Activated T-helper 1 cell treated with anti-CD3 and anti-CD28 coated beads, Interleukin-12 subunit alpha, Interleukin-12 subunit beta, Interleukin-2, Interleukin-4 antibody, amounts not matched to agents 30 ng/mL and 10 ng/mL and 1 ng/mL, durations not matched to agents 14 hours and 24 hours and 36 hours (primary cell): ENCODE measurements at regions not wholly inside any gene's neighbourhood (a gene's known extent, or its start where the extent isn't known, plus 50 kb on each side); places are given as distances from the start of the nearest gene placed in this dataset.

ENCODE experiments used
- DNase-seq: peaks from one replicate; pipeline ENCODE4 v3.0.0; 2021; ENCODE audit warnings: low spot score
- H3K27ac Mint-ChIP-seq: one replicate; pipeline ENCODE4 v1.8.0; 2021; ENCODE audit warnings: mild to moderate bottlenecking, mixed read lengths
- H3K27me3 Mint-ChIP-seq: one replicate; pipeline ENCODE4 v1.8.0; 2022; ENCODE audit warnings: mild to moderate bottlenecking, moderate library complexity, mixed read lengths; ENCODE audit not compliant: insufficient read depth
- H3K36me3 Mint-ChIP-seq: one replicate; pipeline ENCODE4 v1.8.0; 2021; ENCODE audit warnings: low read depth, mixed read lengths
- H3K4me1 Mint-ChIP-seq: one replicate; pipeline ENCODE4 v1.8.0; 2021; ENCODE audit warnings: low read depth, mixed read lengths
- H3K4me3 Mint-ChIP-seq: one replicate; pipeline ENCODE4 v1.8.0; 2021; ENCODE audit warnings: mild to moderate bottlenecking, moderate library complexity, mixed read lengths
- H3K9me3 Mint-ChIP-seq: one replicate; pipeline ENCODE4 v1.8.0; 2021; ENCODE audit warnings: mixed read lengths
- intact Hi-C: fragments of 100-400 bp; cut with micrococcal nuclease; formaldehyde crosslinking; loops from one replicate; pipeline ENCODE4 v1.15.1; 2024

GRCh38 chr11:16611401-16611921 lies 127.0 kb upstream of the C11orf58 start:
- H3K27me3 Mint-ChIP-seq, result peaks cover 51% of the 10 kb centered on the region
- H3K4me1 Mint-ChIP-seq, result peaks cover 20% of the 10 kb centered on the region
- DNase-seq, result no peak
- intact Hi-C loops, result loop anchor here (5.0 kb wide), 1 partner anchor 839 kb away; no protein-coding TSS in a partner anchor
- peaks cover 2% of the 10 kb centered on the region for H3K36me3 Mint-ChIP-seq
- H3K27ac Mint-ChIP-seq, result no peak overlapping the region
- H3K9me3 Mint-ChIP-seq, result peaks cover 2% of the 10 kb centered on the region
- H3K4me3 Mint-ChIP-seq, result peak overlapping the region; percentile 9

DNA sequence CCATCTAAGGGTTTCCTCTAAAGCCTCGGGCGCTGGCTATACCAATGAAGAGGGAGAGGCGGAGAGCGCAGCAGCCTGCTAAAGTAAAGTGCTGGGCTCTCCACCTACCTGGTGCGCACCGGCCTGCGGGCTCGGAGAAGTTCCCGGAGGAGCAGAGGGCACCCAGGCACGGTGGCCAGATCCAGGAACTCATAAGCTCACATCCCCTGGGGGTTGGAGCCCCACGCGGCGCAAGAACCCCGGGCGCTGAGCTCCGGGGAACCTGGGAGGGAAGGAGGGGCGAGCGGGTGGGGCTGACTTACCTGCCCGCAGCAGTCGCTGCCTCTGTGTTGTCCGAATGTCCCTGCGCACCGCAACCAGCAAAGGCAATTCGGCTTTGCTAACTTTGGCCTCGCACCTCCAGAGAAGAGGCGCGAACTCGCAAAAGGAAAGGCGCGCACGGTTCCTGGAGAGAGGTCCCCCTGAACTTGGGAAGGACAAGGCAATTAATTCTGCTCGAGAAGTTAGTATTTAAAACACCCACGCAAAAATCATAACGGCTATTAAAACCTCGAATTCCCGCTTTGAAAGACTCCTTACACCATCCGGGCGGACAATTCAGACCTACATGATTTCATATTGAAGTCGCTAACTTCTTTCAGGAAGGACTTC lies 127.6 kb upstream of the C11orf58 start:
- Mint-ChIP-seq H3K9me3 (peaks cover 7% of the 10 kb centered on the region), H3K4me3 (no peak overlapping the region), H3K36me3 (peaks cover 6% of the 10 kb centered on the region), H3K27ac (no peak overlapping the region), H3K4me1 (peaks cover 26% of the 10 kb centered on the region), H3K27me3 (peaks cover 53% of the 10 kb centered on the region)
- intact Hi-C loops, result loop anchor here (5.0 kb wide), 1 partner anchor 839 kb away; no protein-coding TSS in a partner anchor
- DNase-seq, result no peak

GRCh38 chr11:16610213-16610737 lies 128.2 kb upstream of the C11orf58 start:
- Mint-ChIP-seq H3K4me3 (no peak overlapping the region), H3K4me1 (peaks cover 26% of the 10 kb centered on the region), H3K27ac (peak overlapping the region; percentile 32), H3K9me3 (peaks cover 7% of the 10 kb centered on the region), H3K27me3 (peaks cover 53% of the 10 kb centered on the region), H3K36me3 (peaks cover 6% of the 10 kb centered on the region)
- intact Hi-C loops, result loop anchor here (5.0 kb wide), 1 partner anchor 838 kb away; no protein-coding TSS in a partner anchor
- DNase-seq, result no peak

DNA sequence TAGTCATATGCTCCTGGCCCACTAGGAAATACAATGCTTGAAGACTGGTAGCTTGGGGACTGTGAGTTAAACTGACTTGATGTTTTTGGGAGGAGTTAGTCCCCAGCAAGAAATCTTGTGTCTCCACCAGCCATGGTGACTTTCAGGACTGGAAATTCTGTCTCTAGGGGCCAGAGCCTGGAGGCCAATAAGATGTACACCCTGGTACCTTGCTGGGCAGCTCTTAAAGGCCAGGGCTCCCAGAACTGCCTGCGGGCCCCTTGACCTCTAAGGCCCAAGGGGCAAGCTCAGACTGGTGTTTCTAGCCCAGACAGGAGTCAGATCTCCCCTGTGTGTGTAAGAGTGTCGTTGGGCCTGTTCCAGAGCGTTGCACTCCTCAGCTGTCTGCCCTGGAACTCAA lies 128.7 kb upstream of the C11orf58 start:
- intact Hi-C loops, result loop anchor here (5.0 to 10.0 kb wide), 2 partner anchors 837 to 1635 kb away; partner anchors contain the start of gene CALCA
- no peak for DNase-seq
- Mint-ChIP-seq H3K9me3 (peaks cover 7% of the 10 kb centered on the region), H3K4me1 (peaks cover 26% of the 10 kb centered on the region), H3K4me3 (no peak overlapping the region), H3K36me3 (peaks cover 6% of the 10 kb centered on the region), H3K27me3 (peaks cover 49% of the 10 kb centered on the region), H3K27ac (no peak overlapping the region)

GRCh38 chr11:16607675-16608644 lies 130.5 kb upstream of the C11orf58 start:
- intact Hi-C loops, result loop anchor here (2.0 to 10.0 kb wide), 2 partner anchors 789 to 1633 kb away; partner anchors contain the start of gene CALCA
- Mint-ChIP-seq H3K36me3 (peaks cover 6% of the 10 kb centered on the region), H3K4me3 (no peak overlapping the region), H3K27me3 (peaks cover 51% of the 10 kb centered on the region), H3K4me1 (peaks cover 10% of the 10 kb centered on the region), H3K27ac (no peak overlapping the region), H3K9me3 (peaks cover 7% of the 10 kb centered on the region)
- no peak for DNase-seq

DNA sequence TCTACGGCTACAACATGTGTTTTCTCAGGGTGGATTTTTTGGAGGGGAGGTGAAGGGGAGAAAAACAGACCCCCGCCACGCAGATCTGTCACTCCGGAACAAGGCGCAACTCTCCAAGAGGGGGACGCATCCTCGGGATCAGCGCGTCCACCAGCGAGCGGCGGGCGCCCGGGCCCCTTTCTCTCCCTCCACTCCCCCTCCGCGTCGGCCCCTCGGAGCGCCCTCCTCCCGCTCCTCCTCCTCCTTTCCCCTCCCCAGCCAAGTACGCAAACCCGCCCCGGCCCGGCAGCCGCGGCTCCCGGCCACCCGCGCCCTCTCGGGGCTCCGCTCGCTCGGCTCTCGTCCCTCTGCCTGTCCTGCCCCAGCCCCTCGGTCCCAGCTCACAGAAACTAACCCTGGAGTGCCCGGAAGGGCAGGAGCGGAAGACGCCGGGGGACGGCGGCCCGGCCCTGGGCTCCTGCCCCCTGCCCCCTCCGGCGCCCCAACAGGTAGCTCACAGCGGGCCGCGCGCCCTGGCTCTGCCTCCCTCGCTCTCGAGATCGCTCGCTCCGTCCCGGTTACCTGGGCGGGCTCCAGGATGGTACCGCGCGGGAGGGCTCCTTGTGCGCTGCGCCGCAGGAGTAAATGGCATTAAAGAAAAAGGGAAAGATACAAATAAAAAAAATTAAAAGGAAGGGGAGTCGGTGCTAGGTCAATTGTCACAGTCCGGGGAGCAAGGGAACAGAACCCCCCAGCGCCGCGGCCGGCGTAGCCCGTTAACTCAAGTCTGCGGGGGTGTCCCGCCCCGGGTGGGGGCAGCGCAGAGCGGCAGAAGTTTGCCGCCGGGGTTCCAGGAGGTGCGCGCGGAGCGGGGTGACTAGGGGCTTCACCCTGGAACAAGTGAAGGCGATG lies 131.4 kb upstream of the C11orf58 start:
- Mint-ChIP-seq H3K9me3 (peaks cover 7% of the 10 kb centered on the region), H3K36me3 (peaks cover 6% of the 10 kb centered on the region), H3K4me1 (peaks cover 8% of the 10 kb centered on the region), H3K27ac (peak overlapping the region; percentile 51), H3K4me3 (peak overlapping the region; percentile 83), H3K27me3 (peaks cover 52% of the 10 kb centered on the region)
- no peak for DNase-seq
- intact Hi-C loops, result loop anchor here (1.0 to 10.0 kb wide), 3 partner anchors 7 to 1632 kb away; partner anchors contain the start of gene CALCA

DNA sequence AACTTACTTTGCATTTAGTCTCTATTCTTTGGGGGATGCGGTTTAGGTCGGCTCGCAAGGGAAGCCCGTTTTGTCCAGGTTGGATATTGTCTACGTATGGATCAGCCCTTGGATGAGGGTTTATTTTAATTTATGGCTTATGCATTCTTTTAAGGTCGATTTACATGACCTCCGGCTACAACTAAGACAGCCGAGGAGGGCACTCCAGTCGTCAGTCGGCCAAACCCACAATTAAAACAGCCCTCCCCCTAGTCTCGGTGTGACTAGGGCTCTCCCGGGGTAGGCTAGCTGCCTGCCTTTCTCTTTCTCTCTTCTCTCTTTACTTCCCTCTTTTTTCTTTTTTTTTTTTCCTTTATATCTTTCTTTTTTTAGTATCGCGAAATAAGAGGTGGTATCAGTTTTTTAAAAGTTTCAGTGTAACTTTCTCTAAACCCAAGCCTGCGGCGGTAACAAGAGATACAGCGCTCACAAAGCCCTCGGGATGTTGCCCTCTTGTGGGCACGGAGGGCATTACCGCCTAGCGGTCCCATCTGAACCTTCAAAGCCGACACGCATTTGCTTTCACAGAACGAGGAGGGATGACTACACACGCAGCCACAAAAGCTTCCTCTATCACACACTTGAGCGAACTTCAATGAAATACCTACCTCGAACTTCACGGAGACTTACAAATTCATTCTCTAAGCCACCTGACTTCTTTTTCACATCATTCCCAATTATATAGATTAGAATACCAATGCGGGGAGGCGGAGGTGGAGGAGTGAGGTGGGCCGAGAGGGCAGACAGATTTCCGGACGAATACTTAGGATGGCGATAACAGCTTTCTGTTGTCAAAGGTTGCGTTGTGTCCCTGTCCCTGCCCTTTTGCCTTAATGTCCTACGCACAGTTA lies 132.3 kb upstream of the C11orf58 start:
- Mint-ChIP-seq H3K36me3 (peaks cover 6% of the 10 kb centered on the region), H3K27ac (peak overlapping the region; percentile 51), H3K9me3 (peaks cover 7% of the 10 kb centered on the region), H3K4me3 (peak overlapping the region; percentile 83), H3K4me1 (peaks cover 8% of the 10 kb centered on the region), H3K27me3 (peaks cover 47% of the 10 kb centered on the region)
- DNase-seq, result peak; percentile 74
- intact Hi-C loops, result loop anchor here (1.0 to 10.0 kb wide), 3 partner anchors 8 to 1631 kb away; partner anchors contain the start of gene CALCA

- DNase-seq, result no peak
- no peak overlapping the region for H3K4me3 Mint-ChIP-seq
- H3K36me3 Mint-ChIP-seq, result peaks cover 6% of the 10 kb centered on the region
- H3K9me3 Mint-ChIP-seq, result peaks cover 7% of the 10 kb centered on the region
- H3K4me1 Mint-ChIP-seq, result peaks cover 8% of the 10 kb centered on the region
- H3K27ac Mint-ChIP-seq, result peak overlapping the region; percentile 34
- H3K27me3 Mint-ChIP-seq, result peaks cover 54% of the 10 kb centered on the region
- intact Hi-C loops, result loop anchor here (10.0 kb wide), 1 partner anchor 1631 kb away; the partner anchor contains the start of gene CALCA
Observed at GRCh38 chr11:16605389-16605893, 133.0 kb upstream of the C11orf58 start.

- intact Hi-C loops, result loop anchor here (10.0 kb wide), 1 partner anchor 1630 kb away; the partner anchor contains the start of gene CALCA
- DNase-seq, result no peak
- Mint-ChIP-seq H3K4me1 (peaks cover 8% of the 10 kb centered on the region), H3K9me3 (peaks cover 7% of the 10 kb centered on the region), H3K27me3 (peaks cover 58% of the 10 kb centered on the region), H3K27ac (peak overlapping the region; percentile 34), H3K36me3 (peaks cover 6% of the 10 kb centered on the region), H3K4me3 (no peak overlapping the region)
Observed at GRCh38 chr11:16604794-16605388, 133.6 kb upstream of the C11orf58 start.

DNA sequence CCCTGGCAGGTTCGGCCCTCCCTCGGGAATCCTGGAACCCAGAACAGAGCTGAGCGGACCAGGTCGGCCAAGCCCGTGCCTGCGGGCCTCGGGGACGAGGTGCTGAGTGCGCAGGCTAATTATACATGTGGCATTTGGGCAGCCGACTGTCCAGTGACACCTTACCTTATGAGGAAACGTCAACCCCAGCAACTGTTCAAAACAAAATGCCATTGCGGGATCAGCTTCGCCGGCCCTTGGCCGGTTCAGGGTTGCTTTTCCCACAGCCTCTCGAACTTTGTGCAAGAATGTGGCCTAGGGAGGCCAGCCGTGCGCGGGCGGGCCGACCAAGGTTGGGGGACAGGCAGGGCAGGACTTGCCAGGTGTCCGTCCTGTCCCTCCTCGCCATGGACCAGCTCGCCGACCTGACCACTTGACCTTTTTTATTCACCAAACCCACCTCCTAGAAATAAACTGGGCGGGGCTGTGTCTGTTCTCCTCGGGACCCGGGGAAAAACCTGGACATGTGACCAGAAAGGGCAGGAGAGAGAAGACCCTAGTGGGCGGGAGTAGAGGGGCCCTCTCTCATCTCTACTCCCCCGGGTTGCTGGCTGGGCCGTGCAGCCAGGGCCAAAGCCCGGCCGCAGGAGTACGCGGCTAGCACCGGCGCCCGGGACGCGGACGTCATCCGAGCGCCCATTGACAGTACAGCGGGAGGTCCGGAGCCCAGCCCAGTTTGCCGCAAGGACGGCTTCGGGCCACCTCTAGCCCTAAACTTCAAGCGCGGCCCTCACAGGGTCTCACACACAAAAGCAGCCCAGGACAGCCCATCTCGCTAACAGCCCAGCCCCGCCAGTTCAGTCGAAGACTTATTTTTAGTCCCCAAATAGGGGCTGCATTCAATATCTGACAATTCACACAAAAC lies 134.3 kb upstream of the C11orf58 start:
- Mint-ChIP-seq H3K4me1 (peaks cover 8% of the 10 kb centered on the region), H3K4me3 (no peak overlapping the region), H3K27ac (peak overlapping the region; percentile 67), H3K27me3 (peaks cover 59% of the 10 kb centered on the region), H3K9me3 (peaks cover 7% of the 10 kb centered on the region), H3K36me3 (peaks cover 6% of the 10 kb centered on the region)
- DNase-seq, result no peak
- intact Hi-C loops, result loop anchor here (10.0 kb wide), 1 partner anchor 1629 kb away; the partner anchor contains the start of gene CALCA
